ENCODE measurements at regions not wholly inside any gene's neighbourhood (a gene's known extent, or its start where the extent isn't known, plus 50 kb on each side); places are given as distances from the start of the nearest gene placed in this dataset.

DNA sequence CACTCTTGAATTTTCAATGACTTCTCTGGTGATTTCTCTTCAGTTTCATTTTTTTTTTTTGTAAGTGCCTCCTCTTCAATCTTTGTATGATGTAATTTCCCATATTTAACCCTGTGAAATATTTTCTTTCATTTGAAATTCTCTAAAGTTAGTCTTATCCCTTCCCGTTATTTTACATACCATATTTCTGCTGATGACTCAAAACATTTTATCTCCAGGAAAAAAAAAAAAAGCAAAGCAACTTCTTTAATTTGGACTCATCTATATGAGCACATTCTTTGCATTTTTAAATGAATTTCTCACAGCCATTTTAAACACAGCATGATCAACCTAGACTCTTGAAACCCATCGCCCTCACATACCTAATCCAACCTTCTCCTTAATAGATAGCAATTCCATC, 1831.4 kb downstream of the ARAP2 start:
- no peaks in the 10 kb centered on the region for H3K36me3 Mint-ChIP-seq
- 88% methylated on average over 1 of the region's 2 CpGs for WGBS (ENCODE audit: insufficient coverage)
- H3K79me2 ChIP-seq (ENCODE audit: insufficient read depth, low read length) = no peaks in the 10 kb centered on the region
- H3K4me3 ChIP-seq (replicated peaks in 1 of 3; ENCODE audit: low read depth in 2 of 3, low read length in 3 of 3) = no peak overlapping the region
- no peaks in the 10 kb centered on the region for H3K27me3 ChIP-seq (ENCODE audit: control insufficient read depth in 2 of 2, insufficient read depth in 2 of 2, low read length in 2 of 2)
- no peaks in the 10 kb centered on the region for H3K4me1 ChIP-seq (ENCODE audit: control insufficient read depth in 1 of 2, insufficient read depth in 2 of 2, low read length in 2 of 2)
- H3K4me3 Mint-ChIP-seq = no peak overlapping the region
- H3K36me3 ChIP-seq (replicated peaks in 1 of 2; ENCODE audit: control insufficient read depth in 1 of 2, insufficient read depth in 2 of 2, low read length in 2 of 2) = no peaks in the 10 kb centered on the region
- H3K4me1 Mint-ChIP-seq = no peaks in the 10 kb centered on the region
- H3K9me3 ChIP-seq (replicated peaks in 1 of 2; ENCODE audit: control insufficient read depth in 1 of 2, insufficient read depth in 1 of 2, low read length in 2 of 2) = peaks cover 3 to 7% of the 10 kb centered on the region in 2 donors
- peaks cover 0 to 10% (median 5%) of the 10 kb centered on the region in 7 donors for H3K9me3 Mint-ChIP-seq
- TF ChIP-seq, protein P1, sequence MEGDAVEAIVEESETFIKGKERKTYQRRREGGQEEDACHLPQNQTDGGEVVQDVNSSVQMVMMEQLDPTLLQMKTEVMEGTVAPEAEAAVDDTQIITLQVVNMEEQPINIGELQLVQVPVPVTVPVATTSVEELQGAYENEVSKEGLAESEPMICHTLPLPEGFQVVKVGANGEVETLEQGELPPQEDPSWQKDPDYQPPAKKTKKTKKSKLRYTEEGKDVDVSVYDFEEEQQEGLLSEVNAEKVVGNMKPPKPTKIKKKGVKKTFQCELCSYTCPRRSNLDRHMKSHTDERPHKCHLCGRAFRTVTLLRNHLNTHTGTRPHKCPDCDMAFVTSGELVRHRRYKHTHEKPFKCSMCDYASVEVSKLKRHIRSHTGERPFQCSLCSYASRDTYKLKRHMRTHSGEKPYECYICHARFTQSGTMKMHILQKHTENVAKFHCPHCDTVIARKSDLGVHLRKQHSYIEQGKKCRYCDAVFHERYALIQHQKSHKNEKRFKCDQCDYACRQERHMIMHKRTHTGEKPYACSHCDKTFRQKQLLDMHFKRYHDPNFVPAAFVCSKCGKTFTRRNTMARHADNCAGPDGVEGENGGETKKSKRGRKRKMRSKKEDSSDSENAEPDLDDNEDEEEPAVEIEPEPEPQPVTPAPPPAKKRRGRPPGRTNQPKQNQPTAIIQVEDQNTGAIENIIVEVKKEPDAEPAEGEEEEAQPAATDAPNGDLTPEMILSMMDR (IDR thresholded peaks at IDR 0.05) = no peak
- H2AFZ ChIP-seq (ENCODE audit: insufficient read depth, low read depth, low read length, poor library complexity, severe bottlenecking) = no peak overlapping the region
- H3K4me2 ChIP-seq (replicated peaks; ENCODE audit: extremely low read depth, low read length, poor library complexity, severe bottlenecking) = no peak overlapping the region
- no peaks in the 10 kb centered on the region for H4K20me1 ChIP-seq (ENCODE audit: insufficient read depth, low read length)
- intact Hi-C loops (cut with micrococcal nuclease) = no loop called here
- no peaks in the 10 kb centered on the region for H3K27me3 Mint-ChIP-seq (ENCODE audit: low read depth in 3 of 3)
- no peak for DNase-seq
- no peak overlapping the region for H3K27ac ChIP-seq (ENCODE audit: low read depth in 1 of 2, low read length in 2 of 2)
- H3K9ac ChIP-seq (ENCODE audit: insufficient read depth, low read length, poor library complexity, severe bottlenecking) = no peak overlapping the region
- H3K27ac Mint-ChIP-seq = no peak overlapping the region

DNA sequence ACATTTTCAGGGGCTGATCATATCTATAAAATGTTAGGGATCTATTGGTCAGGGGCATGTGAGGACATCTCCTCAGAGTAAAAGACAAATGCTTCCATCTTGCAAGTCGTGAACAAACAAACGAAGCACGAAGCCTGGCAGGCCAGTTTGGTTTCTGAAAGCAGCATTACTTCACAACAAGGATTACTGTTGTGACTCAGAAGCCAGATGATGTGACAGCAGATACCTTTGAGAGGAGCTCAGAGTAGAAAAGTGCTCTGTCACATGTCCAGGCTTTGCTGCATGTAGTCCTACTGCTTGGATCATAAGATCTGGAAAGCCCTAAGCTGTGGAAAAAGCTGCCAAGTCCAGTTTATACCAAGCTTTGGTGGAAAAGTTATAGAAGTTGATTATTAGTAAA, 1827.2 kb downstream of the ARAP2 start:
- H3K27me3 Mint-ChIP-seq (ENCODE audit: low read depth in 3 of 3) = no peaks in the 10 kb centered on the region
- Histone ChIP-seq H3K9ac (ENCODE audit: insufficient read depth, low read length, poor library complexity, severe bottlenecking) (no peak overlapping the region), H3K27ac (ENCODE audit: low read depth in 1 of 2, low read length in 2 of 2) (no peak overlapping the region), H3K4me3 (replicated peaks in 1 of 3; ENCODE audit: low read depth in 2 of 3, low read length in 3 of 3) (no peak overlapping the region), H3K9me3 (replicated peaks in 1 of 2; ENCODE audit: control insufficient read depth in 1 of 2, insufficient read depth in 1 of 2, low read length in 2 of 2) (no peaks in the 10 kb centered on the region), H3K4me2 (replicated peaks; ENCODE audit: extremely low read depth, low read length, poor library complexity, severe bottlenecking) (no peak overlapping the region), H3K27me3 (ENCODE audit: control insufficient read depth in 2 of 2, insufficient read depth in 2 of 2, low read length in 2 of 2) (no peaks in the 10 kb centered on the region), H3K79me2 (ENCODE audit: insufficient read depth, low read length) (no peaks in the 10 kb centered on the region), H3K36me3 (replicated peaks in 1 of 2; ENCODE audit: control insufficient read depth in 1 of 2, insufficient read depth in 2 of 2, low read length in 2 of 2) (no peaks in the 10 kb centered on the region), H3K4me1 (ENCODE audit: control insufficient read depth in 1 of 2, insufficient read depth in 2 of 2, low read length in 2 of 2) (no peaks in the 10 kb centered on the region), H4K20me1 (ENCODE audit: insufficient read depth, low read length) (no peaks in the 10 kb centered on the region), H2AFZ (ENCODE audit: insufficient read depth, low read depth, low read length, poor library complexity, severe bottlenecking) (no peak overlapping the region)
- TF ChIP-seq, protein P1 (IDR thresholded peaks at IDR 0.05) = no peak
- peaks cover 0 to 5% (median 1%) of the 10 kb centered on the region in 7 donors for H3K9me3 Mint-ChIP-seq
- no peak overlapping the region for H3K27ac Mint-ChIP-seq
- intact Hi-C loops (cut with micrococcal nuclease) = no loop called here
- H3K4me3 Mint-ChIP-seq = no peak overlapping the region
- WGBS (ENCODE audit: insufficient coverage) = 69% methylated on average over 2 of the region's 3 CpGs
- no peaks in the 10 kb centered on the region for H3K4me1 Mint-ChIP-seq
- DNase-seq = no peak
- no peaks in the 10 kb centered on the region for H3K36me3 Mint-ChIP-seq
